ENCODE measurements at regions not wholly inside any gene's neighbourhood (a gene's known extent, or its start where the extent isn't known, plus 50 kb on each side); places are given as distances from the start of the nearest gene placed in this dataset.
"Not testable (repeated sequence)": the region's sequence is repeated elsewhere in the genome, so short reads cannot be mapped to it uniquely, and the experiment has no call there.

DNA sequence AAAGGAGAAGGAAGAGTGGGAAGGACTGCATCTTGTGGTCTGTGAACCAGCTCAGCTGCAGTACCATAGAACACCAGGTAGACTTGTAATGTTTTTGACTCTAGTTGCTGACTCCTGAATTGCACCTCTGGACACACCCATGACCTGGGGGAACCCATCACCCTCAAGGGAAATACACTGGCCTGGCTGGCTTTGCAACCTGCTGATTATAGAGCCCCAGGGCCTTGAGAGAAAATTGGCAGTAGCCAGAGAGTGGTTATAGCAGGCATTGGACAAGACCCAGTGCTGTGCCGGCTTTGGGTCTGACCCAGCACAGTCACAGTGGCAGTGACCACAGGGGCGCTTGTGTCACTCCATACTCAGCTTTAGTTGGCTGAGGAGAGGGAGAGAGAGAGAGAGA lies 902.3 kb downstream of the GRID1 start:
- no peak overlapping the region for H3K4me3 Mint-ChIP-seq
- DNase-seq (no peak), ATAC-seq (no peak)
- H3K36me3 Mint-ChIP-seq (ENCODE audit: low read depth) = no peaks in the 10 kb centered on the region
- H3K27ac Mint-ChIP-seq = no peak overlapping the region
- H3K4me1 Mint-ChIP-seq = no peaks in the 10 kb centered on the region
- no peaks in the 10 kb centered on the region for H3K27me3 Mint-ChIP-seq
- no peaks in the 10 kb centered on the region for H3K9me3 Mint-ChIP-seq

DNA sequence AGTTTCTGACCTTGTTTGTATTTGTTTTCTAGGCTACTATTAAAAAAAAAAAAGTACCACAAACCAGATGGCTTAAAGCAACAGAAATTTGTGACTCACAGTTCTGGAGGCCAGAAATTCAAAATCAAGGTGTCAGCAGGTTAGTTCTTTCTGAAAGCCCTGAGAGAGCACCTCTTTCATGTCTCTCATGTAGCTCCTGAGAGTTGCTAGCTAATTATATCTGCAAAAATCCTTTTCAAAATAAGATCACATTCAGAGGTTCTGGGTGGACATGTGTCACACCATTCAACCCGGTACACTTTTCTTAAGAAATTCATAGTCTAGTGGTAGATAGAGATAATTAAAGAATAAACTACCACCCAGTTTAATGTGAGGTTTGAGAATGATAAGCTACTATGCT lies 888.6 kb downstream of the GRID1 start:
- Mint-ChIP-seq H3K9me3 (no peaks in the 10 kb centered on the region), H3K4me1 (no peaks in the 10 kb centered on the region), H3K27ac (no peak overlapping the region), H3K27me3 (no peaks in the 10 kb centered on the region), H3K4me3 (no peak overlapping the region), H3K36me3 (ENCODE audit: low read depth) (no peaks in the 10 kb centered on the region)
- no peak for DNase-seq
- no peak for ATAC-seq

DNA sequence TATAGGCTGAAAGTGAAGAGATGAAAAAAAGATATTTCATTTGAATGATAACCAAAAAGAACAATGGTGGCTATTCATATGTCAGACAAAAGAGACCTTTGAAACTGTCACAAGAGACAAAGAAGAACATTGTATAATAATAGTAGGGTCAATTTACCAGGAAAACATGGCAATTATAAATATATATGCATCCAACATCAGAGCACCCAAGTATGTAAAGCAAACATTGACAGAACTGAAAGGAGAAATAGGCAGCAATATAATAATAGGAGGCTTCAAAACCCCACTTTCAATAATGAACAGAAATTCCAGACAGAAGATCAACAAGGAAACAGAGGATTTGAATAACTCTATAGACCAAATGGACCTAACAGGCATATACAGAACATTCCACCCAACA lies 876.2 kb downstream of the GRID1 start:
- H3K9me3 Mint-ChIP-seq = peaks cover 4% of the 10 kb centered on the region

DNA sequence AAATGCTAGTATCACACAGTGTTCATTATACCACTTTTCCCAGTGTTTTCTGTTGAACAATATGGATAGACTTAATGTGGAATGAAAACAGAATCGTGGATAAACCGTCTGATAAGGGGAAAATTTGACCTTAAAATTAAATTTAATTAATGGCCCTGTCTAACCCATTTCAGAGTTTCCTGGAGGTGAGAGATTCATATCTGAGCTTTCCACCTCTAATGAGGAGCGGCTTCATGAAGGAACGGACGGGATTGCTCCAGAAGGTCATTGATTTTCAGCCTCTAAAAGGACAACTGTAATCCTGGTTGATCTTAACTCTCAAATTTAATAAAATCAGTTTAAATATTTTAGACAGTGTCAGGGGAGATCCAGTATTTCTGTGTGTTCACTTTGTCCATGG lies 874.9 kb downstream of the GRID1 start:
- H3K27ac Mint-ChIP-seq = no peak overlapping the region
- peaks cover 3% of the 10 kb centered on the region for H3K27me3 Mint-ChIP-seq
- no peaks in the 10 kb centered on the region for H3K36me3 Mint-ChIP-seq (ENCODE audit: low read depth)
- DNase-seq = no peak
- no peak for ATAC-seq
- peaks cover 4% of the 10 kb centered on the region for H3K9me3 Mint-ChIP-seq
- no peaks in the 10 kb centered on the region for H3K4me1 Mint-ChIP-seq
- H3K4me3 Mint-ChIP-seq = no peak overlapping the region

More for the DNA sequence above, 876.2 kb downstream of the GRID1 start:
- Mint-ChIP-seq H3K27ac (no peak overlapping the region), H3K4me3 (no peak overlapping the region), H3K36me3 (ENCODE audit: low read depth) (no peaks in the 10 kb centered on the region), H3K4me1 (no peaks in the 10 kb centered on the region), H3K27me3 (peaks cover 3% of the 10 kb centered on the region)
- DNase-seq (no peak), ATAC-seq (no peak)

DNA sequence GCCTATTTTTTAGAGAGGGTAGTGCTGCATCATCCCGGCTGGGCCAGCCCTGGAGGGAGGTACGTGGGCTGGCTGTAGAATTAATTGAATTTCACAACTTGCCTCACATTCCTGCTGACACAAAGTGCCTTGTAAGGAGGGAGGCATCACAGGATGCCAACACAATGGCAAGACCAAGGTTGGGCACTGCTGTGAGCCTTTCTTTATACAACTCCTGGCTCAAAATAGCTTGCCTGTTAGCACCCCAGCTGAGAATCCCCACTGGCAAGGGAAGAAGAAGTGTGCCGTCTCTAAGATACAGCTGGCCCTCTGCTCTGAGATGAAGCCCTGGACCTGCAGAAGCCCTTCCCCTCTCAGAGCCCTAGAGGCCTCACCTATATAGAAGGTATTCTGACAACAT lies 873.9 kb downstream of the GRID1 start:
- Mint-ChIP-seq H3K4me1 (no peaks in the 10 kb centered on the region), H3K36me3 (ENCODE audit: low read depth) (no peaks in the 10 kb centered on the region), H3K4me3 (no peak overlapping the region), H3K9me3 (peaks cover 4% of the 10 kb centered on the region), H3K27ac (no peak overlapping the region), H3K27me3 (peaks cover 3% of the 10 kb centered on the region)
- DNase-seq = no peak
- no peak for ATAC-seq

DNA sequence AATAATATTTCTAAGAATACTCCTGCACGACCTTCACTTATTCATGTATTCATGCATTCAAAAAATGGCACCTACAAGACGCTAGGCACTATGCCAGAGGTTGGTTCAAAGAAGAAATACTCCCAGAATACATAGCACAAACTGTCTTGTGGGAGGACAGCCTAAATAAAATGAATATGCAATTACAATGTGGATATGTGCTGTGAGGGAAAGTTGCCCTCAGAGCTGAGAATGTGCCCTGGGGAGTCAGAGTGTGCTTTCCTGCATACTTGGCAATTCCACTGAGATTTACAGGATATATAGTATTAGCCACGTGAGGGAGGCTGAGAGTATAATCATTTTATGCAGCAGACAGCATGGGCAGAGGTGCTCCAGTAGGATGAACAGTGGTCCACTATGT lies 872.9 kb downstream of the GRID1 start:
- H3K36me3 Mint-ChIP-seq (ENCODE audit: low read depth) = no peaks in the 10 kb centered on the region
- no peak overlapping the region for H3K4me3 Mint-ChIP-seq
- peaks cover 4% of the 10 kb centered on the region for H3K9me3 Mint-ChIP-seq
- ATAC-seq (no peak), DNase-seq (no peak)
- peaks cover 2% of the 10 kb centered on the region for H3K27me3 Mint-ChIP-seq
- no peak overlapping the region for H3K27ac Mint-ChIP-seq
- H3K4me1 Mint-ChIP-seq = no peaks in the 10 kb centered on the region

DNA sequence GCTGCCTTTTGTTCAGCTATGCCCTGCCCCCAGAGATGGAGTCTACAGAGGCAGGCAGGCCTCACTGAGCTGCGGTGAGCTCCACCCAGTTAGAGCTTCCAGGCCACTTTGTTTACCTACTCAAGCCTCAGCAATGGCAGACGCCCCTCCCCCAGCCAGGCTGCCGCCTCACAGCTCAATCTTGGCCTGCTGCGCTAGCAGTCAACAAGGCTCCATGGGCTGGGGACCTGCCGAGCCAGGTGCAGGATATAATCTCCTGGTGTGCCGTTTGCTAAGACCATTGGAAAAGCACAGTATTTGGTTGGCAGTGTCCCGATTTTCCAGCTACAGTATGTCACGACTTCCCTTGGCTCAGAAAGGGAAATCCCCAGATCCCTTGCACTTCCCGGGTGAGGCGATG lies 862.0 kb downstream of the GRID1 start:
- not testable (repeated sequence) for H3K27ac Mint-ChIP-seq; H3K4me3 Mint-ChIP-seq; H3K27me3 Mint-ChIP-seq; ATAC-seq; H3K4me1 Mint-ChIP-seq; H3K36me3 Mint-ChIP-seq (ENCODE audit: low read depth); DNase-seq
- H3K9me3 Mint-ChIP-seq = peaks cover 15% of the 10 kb centered on the region

DNA sequence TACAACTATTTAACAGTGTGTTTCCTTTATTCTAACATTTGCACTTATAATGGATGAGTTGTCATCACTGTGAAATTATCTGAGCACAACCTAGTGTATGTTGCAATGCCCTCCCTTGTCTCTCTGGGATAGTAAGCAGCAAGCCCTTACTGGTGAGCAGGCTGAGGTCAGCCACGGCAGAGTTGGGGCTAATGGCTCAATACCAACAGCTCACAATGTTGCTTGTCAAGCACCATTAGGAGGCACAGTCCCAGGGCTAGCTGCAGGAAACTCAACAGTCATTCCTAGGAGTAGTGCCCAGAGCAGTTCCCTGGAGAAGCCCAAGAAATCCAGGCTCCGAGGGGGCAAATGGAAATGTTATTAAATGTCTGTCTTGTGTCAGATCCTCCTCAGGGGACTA lies 858.4 kb downstream of the GRID1 start:
- ATAC-seq = no peak

DNA sequence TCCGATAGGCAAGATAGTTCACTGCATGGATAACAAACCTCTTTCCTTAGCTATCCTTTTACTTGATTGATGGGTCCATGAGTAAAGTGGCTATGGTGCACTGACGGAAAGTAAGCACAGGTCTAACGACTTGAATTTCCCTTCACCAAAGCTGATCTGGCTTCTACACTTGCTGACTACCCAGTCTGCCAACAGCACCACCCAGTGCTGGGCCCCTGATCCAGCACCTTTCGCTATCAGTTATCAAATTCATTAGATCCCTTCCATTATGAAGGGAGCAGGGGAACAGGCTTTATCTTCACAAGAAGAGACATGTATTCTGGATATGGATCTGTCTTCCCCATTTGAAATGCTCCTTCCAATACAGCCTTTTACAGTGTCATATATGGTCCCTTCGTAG lies 855.9 kb downstream of the GRID1 start:
- H3K4me3 Mint-ChIP-seq = no peak overlapping the region
- H3K4me1 Mint-ChIP-seq = no peaks in the 10 kb centered on the region
- peaks cover 3% of the 10 kb centered on the region for H3K27me3 Mint-ChIP-seq
- no peak for ATAC-seq
- H3K9me3 Mint-ChIP-seq = no peaks in the 10 kb centered on the region
- DNase-seq = no peak
- no peak overlapping the region for H3K27ac Mint-ChIP-seq
- H3K36me3 Mint-ChIP-seq (ENCODE audit: low read depth) = no peaks in the 10 kb centered on the region

More for the DNA sequence above, 858.4 kb downstream of the GRID1 start:
- H3K4me3 Mint-ChIP-seq = no peak overlapping the region
- peaks cover 6% of the 10 kb centered on the region for H3K9me3 Mint-ChIP-seq
- no peak for DNase-seq
- H3K36me3 Mint-ChIP-seq (ENCODE audit: low read depth) = no peaks in the 10 kb centered on the region
- no peaks in the 10 kb centered on the region for H3K4me1 Mint-ChIP-seq
- H3K27me3 Mint-ChIP-seq = peaks cover 3% of the 10 kb centered on the region
- no peak overlapping the region for H3K27ac Mint-ChIP-seq

DNA sequence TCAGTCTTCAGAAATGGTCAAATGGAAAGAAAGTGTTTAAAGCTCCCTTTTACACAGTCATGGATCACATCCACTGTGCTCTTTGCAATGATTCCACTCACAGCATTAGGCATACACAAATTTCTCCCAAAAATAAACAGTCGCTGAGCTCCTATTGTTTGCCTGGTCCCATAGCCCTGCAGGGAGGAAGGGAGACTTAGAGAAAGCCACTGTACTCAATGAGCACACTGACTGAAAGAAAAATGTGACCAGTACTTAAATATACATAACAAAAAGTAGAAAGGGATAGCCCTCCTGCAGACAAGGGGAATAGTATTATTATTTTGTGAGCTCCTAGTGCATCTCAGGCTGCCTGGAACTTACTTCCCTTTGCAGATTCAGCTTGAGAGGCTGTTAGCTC lies 853.2 kb downstream of the GRID1 start:
- ATAC-seq (no peak), DNase-seq (no peak)
- peaks cover 2% of the 10 kb centered on the region for H3K9me3 Mint-ChIP-seq
- H3K27ac Mint-ChIP-seq = no peak overlapping the region
- H3K36me3 Mint-ChIP-seq (ENCODE audit: low read depth) = no peaks in the 10 kb centered on the region
- H3K27me3 Mint-ChIP-seq = no peaks in the 10 kb centered on the region
- H3K4me3 Mint-ChIP-seq = no peak overlapping the region
- no peaks in the 10 kb centered on the region for H3K4me1 Mint-ChIP-seq

DNA sequence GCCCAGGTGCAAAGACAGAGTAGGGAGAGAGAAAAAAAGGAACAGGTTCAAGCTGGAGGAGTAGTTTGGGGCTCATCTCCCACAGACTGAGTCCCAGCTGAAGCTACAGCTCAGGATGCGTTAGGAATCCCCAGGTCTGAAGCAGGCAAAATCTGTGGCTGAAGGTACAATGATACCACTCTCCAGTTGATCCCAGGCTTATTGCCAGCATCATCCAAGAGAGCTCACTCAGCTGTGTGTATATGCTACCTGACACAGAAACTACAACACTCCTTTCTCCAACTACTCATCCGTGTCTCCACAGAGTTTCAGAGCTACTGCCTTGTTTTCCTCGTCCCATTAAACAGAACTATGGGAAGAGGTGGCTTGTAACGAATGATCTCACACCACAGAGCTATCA lies 851.3 kb downstream of the GRID1 start:
- Mint-ChIP-seq H3K4me3 (no peak overlapping the region), H3K4me1 (no peaks in the 10 kb centered on the region), H3K36me3 (ENCODE audit: low read depth) (no peaks in the 10 kb centered on the region), H3K9me3 (peaks cover 4% of the 10 kb centered on the region), H3K27me3 (no peaks in the 10 kb centered on the region), H3K27ac (no peak overlapping the region)
- no peak for ATAC-seq
- DNase-seq = no peak

DNA sequence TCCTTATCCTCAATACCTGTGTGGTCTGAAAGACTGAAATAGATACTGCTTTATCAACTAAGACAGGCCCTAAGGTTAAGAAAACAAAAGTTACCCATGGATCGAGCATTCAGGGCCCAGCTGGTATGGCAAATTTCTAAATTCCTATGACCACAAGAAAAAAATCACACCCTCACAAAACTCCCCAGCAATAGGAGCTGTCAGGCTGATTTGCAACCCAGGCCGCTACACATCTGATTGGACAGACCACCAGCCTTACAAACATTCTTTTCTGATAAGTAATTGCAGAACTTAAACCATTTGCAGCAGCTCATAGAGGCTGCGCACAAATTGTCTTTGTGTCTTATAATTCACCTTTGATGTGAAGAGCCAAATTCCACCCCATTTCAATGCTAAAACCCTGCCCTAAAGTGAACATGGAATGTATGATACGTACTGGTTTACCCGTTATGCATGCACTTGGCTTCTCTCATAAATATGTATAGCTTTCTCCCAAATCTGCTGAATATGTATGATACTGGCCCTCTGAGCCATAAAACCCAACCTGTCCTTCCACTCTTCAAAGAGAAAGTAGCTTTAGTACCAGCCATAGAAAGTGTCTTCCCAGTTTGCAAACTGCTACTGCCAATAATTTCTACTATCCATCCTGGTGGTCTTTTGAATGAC lies 842.5 kb downstream of the GRID1 start:
- Mint-ChIP-seq H3K27me3 (peaks cover 17% of the 10 kb centered on the region), H3K27ac (no peak overlapping the region), H3K4me1 (no peaks in the 10 kb centered on the region), H3K4me3 (no peak overlapping the region), H3K9me3 (peaks cover 7% of the 10 kb centered on the region), H3K36me3 (ENCODE audit: low read depth) (no peaks in the 10 kb centered on the region)
- no peak for ATAC-seq
- no peak for DNase-seq

DNA sequence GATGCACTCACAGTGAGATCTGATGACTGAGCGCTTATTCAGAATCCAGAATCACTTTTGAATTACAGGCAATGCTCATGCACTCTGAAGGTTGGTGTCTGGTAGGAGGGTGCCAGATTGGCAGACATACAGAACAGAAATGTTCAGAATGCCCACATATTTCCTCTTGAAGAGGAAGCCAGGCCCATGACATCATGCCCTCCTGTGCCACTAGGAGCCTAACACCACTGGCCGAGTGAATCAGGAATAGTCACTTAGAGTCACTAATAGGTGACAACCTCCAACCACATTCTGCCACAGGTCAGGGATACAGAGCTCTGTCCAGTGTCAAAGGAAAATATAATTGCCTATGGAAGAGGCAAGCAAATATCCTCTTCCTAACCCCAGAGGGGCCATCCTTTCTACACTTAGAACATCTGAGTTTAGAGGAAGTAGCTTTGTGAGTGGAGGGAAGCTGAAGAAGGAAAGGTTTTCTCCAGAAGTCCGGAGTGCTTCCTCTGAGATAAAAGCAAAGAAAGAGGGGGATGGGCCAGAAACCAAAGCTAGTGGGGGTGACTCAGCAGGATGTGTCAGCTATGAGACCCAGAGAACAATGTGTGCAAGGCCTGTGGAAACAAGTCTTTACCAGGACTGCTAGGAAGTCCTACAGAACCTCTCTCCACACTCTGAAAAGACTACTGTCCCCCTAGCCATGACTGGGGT lies 838.8 kb downstream of the GRID1 start:
- Mint-ChIP-seq H3K4me3 (no peak overlapping the region), H3K27ac (no peak overlapping the region), H3K9me3 (peaks cover 7% of the 10 kb centered on the region), H3K36me3 (ENCODE audit: low read depth) (no peaks in the 10 kb centered on the region), H3K27me3 (peaks cover 6% of the 10 kb centered on the region), H3K4me1 (no peaks in the 10 kb centered on the region)
- DNase-seq (no peak), ATAC-seq (no peak)

DNA sequence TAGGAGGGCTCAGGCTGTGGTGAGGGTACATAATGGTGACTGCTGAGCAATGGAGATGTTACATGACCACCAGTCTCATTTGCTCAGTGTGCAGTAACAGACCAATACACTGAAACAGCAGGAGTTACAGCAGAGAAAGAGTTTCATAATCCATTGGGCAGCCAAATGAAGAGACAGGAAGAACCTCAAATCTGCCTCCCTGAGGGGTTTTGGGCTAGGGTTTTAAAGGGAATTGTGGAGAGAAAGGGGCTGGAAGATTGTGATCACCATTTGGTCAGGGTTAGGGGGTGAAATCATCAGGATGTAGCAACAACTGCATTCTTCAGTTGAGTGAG lies 838.3 kb downstream of the GRID1 start:
- H3K27me3 Mint-ChIP-seq = peaks cover 7% of the 10 kb centered on the region
- H3K27ac Mint-ChIP-seq = no peak overlapping the region
- ATAC-seq = no peak
- no peak for DNase-seq
- H3K9me3 Mint-ChIP-seq = peaks cover 7% of the 10 kb centered on the region
- no peaks in the 10 kb centered on the region for H3K4me1 Mint-ChIP-seq
- no peaks in the 10 kb centered on the region for H3K36me3 Mint-ChIP-seq (ENCODE audit: low read depth)
- H3K4me3 Mint-ChIP-seq = no peak overlapping the region

DNA sequence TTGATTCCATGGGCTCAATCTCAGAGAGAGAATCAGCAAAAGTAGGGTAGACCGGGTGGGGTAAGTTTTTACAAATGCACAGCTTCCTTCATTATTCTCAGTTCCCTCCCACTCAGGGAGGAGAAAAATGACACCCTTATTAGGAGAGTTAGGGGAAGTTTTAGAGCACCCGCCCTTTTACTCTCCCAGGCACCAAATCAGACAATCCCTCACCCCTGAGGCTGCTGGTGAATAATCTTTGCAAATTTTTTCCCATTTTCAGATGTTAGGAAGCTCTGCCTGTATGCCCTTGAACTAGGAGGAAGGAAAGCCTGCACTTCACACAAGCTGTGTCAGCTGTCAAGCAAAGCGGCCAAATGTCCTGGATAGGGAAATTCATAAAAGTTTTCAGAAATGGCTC lies 834.9 kb downstream of the GRID1 start:
- H3K36me3 Mint-ChIP-seq (ENCODE audit: low read depth) = no peaks in the 10 kb centered on the region
- ATAC-seq = no peak
- H3K27me3 Mint-ChIP-seq = peaks cover 7% of the 10 kb centered on the region
- no peak overlapping the region for H3K4me3 Mint-ChIP-seq
- no peak for DNase-seq
- H3K9me3 Mint-ChIP-seq = peaks cover 7% of the 10 kb centered on the region
- no peak overlapping the region for H3K27ac Mint-ChIP-seq
- no peaks in the 10 kb centered on the region for H3K4me1 Mint-ChIP-seq

DNA sequence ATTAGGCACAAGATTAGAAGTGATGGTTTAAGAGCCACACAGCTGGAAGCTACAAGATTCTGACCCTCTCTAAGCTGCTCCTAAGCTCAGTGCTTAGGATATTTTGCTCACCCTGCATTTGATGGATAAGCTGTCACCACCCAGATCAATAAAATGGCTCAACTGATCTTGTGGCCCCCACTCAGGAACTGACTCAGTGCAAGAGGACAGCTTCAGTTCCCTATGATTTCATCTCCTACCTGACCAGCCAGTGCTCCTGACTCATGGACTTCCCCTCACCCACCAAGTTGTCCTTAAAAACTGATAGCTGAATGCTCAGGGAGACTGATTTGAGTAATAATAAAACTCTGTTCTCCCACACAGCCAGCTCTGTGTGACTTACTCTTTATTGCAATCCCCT lies 833.8 kb downstream of the GRID1 start:
- Mint-ChIP-seq H3K4me1 (no peaks in the 10 kb centered on the region), H3K4me3 (no peak overlapping the region), H3K9me3 (peaks cover 12% of the 10 kb centered on the region), H3K27ac (no peak overlapping the region), H3K36me3 (ENCODE audit: low read depth) (no peaks in the 10 kb centered on the region), H3K27me3 (peaks cover 9% of the 10 kb centered on the region)
- ATAC-seq (no peak), DNase-seq (no peak)
